GM23338 (cell line): ENCODE measurements at regions not wholly inside any gene's neighbourhood (a gene's known extent, or its start where the extent isn't known, plus 50 kb on each side); places are given as distances from the start of the nearest gene placed in this dataset.

ENCODE experiments used
- CREB1 ChIP-seq: fragments of 250-450 bp; sonication (Bioruptor Pico); IDR thresholded peaks from 2 replicates; pipeline ENCODE4 v1.5.0; 2020; ENCODE audit warnings: low read depth, mild to moderate bottlenecking, moderate library complexity
- EZH2phosphoT487 ChIP-seq: fragments of 200-600 bp; sonication (generic); IDR thresholded peaks from one replicate; pipeline ENCODE4 v1.8.1; 2018; ENCODE audit warnings: antibody characterized with exemption; ENCODE audit not compliant: unreplicated experiment
- JUNB ChIP-seq: IDR thresholded peaks from one replicate; pipeline ENCODE4 v1.6.1; 2016; ENCODE audit warnings: antibody characterized with exemption; ENCODE audit not compliant: unreplicated experiment
- POLR2AphosphoS5 ChIP-seq: IDR thresholded peaks from 2 replicates; pipeline ENCODE4 v1.6.1; 2016; ENCODE audit warnings: antibody characterized with exemption, low read depth
- TF ChIP-seq, protein P1 (sequence below), 2 experiments: fragments of 200-600 bp in 1 of 2; sonication (generic) in 1 of 2; conservative IDR thresholded peaks; 2 replicates each; pipeline versions ENCODE4 v1.5.1 to v1.6.1; 2016 to 2017; ENCODE audit warnings: antibody characterized with exemption in 2 of 2, low read depth in 2 of 2, mild to moderate bottlenecking in 2 of 2, moderate library complexity in 1 of 2
- TF ChIP-seq, protein P2 (sequence below): IDR thresholded peaks from one replicate; pipeline ENCODE4 v1.6.1; 2018; ENCODE audit warnings: antibody characterized with exemption; ENCODE audit not compliant: unreplicated experiment

DNA sequence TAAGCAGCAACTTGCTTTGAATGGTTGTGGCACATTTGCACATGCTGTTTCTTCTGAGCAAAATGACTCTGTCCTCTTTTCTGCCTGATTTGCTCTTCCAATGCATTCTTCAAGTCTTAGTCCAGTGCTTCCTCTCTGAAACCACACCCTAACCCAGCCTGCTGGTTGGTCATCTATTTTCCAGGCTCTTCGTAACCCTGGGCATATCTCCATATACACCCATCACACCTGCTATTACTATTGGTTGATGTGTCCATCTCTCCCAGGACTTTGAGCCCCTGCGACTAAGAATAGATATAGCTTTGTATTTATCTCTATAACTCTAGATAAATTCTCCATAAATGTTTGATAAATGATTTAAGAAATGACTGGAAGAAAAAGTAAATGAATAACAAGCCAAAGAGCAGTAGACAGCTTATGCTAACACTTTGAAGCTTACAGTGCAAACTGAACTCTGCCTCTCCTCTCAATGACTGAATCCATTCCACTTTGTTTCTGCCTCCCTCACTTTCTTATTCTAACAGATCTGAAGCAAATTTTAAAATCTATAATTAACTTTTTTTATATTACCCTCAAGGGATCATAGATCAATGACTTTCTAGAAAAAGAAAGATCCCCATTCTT lies 59.7 kb upstream of the NT5E start:
- TF ChIP-seq, protein P1, sequence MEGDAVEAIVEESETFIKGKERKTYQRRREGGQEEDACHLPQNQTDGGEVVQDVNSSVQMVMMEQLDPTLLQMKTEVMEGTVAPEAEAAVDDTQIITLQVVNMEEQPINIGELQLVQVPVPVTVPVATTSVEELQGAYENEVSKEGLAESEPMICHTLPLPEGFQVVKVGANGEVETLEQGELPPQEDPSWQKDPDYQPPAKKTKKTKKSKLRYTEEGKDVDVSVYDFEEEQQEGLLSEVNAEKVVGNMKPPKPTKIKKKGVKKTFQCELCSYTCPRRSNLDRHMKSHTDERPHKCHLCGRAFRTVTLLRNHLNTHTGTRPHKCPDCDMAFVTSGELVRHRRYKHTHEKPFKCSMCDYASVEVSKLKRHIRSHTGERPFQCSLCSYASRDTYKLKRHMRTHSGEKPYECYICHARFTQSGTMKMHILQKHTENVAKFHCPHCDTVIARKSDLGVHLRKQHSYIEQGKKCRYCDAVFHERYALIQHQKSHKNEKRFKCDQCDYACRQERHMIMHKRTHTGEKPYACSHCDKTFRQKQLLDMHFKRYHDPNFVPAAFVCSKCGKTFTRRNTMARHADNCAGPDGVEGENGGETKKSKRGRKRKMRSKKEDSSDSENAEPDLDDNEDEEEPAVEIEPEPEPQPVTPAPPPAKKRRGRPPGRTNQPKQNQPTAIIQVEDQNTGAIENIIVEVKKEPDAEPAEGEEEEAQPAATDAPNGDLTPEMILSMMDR (conservative IDR thresholded peaks at IDR 0.05; ENCODE audit: low read depth in 2 of 2): no peak
- no peak for TF ChIP-seq EZH2phosphoT487
- TF ChIP-seq, protein P2, sequence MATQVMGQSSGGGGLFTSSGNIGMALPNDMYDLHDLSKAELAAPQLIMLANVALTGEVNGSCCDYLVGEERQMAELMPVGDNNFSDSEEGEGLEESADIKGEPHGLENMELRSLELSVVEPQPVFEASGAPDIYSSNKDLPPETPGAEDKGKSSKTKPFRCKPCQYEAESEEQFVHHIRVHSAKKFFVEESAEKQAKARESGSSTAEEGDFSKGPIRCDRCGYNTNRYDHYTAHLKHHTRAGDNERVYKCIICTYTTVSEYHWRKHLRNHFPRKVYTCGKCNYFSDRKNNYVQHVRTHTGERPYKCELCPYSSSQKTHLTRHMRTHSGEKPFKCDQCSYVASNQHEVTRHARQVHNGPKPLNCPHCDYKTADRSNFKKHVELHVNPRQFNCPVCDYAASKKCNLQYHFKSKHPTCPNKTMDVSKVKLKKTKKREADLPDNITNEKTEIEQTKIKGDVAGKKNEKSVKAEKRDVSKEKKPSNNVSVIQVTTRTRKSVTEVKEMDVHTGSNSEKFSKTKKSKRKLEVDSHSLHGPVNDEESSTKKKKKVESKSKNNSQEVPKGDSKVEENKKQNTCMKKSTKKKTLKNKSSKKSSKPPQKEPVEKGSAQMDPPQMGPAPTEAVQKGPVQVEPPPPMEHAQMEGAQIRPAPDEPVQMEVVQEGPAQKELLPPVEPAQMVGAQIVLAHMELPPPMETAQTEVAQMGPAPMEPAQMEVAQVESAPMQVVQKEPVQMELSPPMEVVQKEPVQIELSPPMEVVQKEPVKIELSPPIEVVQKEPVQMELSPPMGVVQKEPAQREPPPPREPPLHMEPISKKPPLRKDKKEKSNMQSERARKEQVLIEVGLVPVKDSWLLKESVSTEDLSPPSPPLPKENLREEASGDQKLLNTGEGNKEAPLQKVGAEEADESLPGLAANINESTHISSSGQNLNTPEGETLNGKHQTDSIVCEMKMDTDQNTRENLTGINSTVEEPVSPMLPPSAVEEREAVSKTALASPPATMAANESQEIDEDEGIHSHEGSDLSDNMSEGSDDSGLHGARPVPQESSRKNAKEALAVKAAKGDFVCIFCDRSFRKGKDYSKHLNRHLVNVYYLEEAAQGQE: no peak
- TF ChIP-seq POLR2AphosphoS5: no peak
- TF ChIP-seq JUNB: no peak
- no peak for TF ChIP-seq CREB1 (CRISPR knock-in tag)
